Endodermal cell (in vitro differentiated cells): ENCODE measurements at regions not wholly inside any gene's neighbourhood (a gene's known extent, or its start where the extent isn't known, plus 50 kb on each side); places are given as distances from the start of the nearest gene placed in this dataset.

ENCODE experiments used
- DNase-seq: peaks from one replicate; pipeline ENCODE4 v3.0.0-alpha.2; 2017
- H3K27ac ChIP-seq: 2 replicates; pipeline ENCODE4 v1.5.1; 2013; ENCODE audit warnings: mild to moderate bottlenecking, low read depth, low read length, moderate library complexity
- H3K27me3 ChIP-seq: 2 replicates; pipeline ENCODE4 v1.6.1; 2013; ENCODE audit warnings: mild to moderate bottlenecking, low read length, moderate library complexity; ENCODE audit not compliant: insufficient read depth, control insufficient read depth, poor library complexity, severe bottlenecking
- H3K36me3 ChIP-seq: 2 replicates; pipeline ENCODE4 v1.7.0; 2013; ENCODE audit warnings: mild to moderate bottlenecking, low read length, moderate library complexity; ENCODE audit not compliant: control insufficient read depth, insufficient read depth
- H3K4me1 ChIP-seq: one replicate; pipeline ENCODE4 v1.7.0; 2013; ENCODE audit warnings: low read length; ENCODE audit not compliant: control insufficient read depth, insufficient read depth
- H3K4me3 ChIP-seq: 2 replicates; pipeline ENCODE4 v1.5.1; 2013; ENCODE audit warnings: mild to moderate bottlenecking, low read length, moderate library complexity
- H3K9ac ChIP-seq: 2 replicates; pipeline ENCODE4 v1.6.1; 2013; ENCODE audit warnings: mild to moderate bottlenecking, low read length, moderate library complexity; ENCODE audit not compliant: poor library complexity, severe bottlenecking; ENCODE audit errors: extremely low read depth
- H3K9me3 ChIP-seq: 2 replicates; pipeline ENCODE4 v1.6.1; 2013; ENCODE audit warnings: mild to moderate bottlenecking, low read length, moderate library complexity; ENCODE audit not compliant: control insufficient read depth
- H3K27ac Mint-ChIP-seq: 2 replicates; pipeline ENCODE4 v1.8.0; 2020; ENCODE audit warnings: mixed read lengths
- H3K27me3 Mint-ChIP-seq: 2 replicates; pipeline ENCODE4 v1.8.0; 2021; ENCODE audit warnings: mild to moderate bottlenecking, mixed read lengths; ENCODE audit not compliant: insufficient read depth
- H3K36me3 Mint-ChIP-seq: 2 replicates; pipeline ENCODE4 v1.8.0; 2020; ENCODE audit warnings: low read depth, mixed read lengths
- H3K4me1 Mint-ChIP-seq: 2 replicates; pipeline ENCODE4 v1.8.0; 2020; ENCODE audit warnings: mixed read lengths
- H3K4me3 Mint-ChIP-seq: 2 replicates; pipeline ENCODE4 v1.8.0; 2020; ENCODE audit warnings: mild to moderate bottlenecking, moderate library complexity, mixed read lengths
- H3K9me3 Mint-ChIP-seq: 2 replicates; pipeline ENCODE4 v1.8.0; 2020; ENCODE audit warnings: mild to moderate bottlenecking, mixed read lengths
- WGBS, 2 experiments: methylation state at CpG; one replicate each; pipeline versions ENCODE4 v1.1.5 to v1.1.7; 2013; ENCODE audit warnings: missing lambda C conversion rate in 2 of 2, mixed read lengths in 1 of 2; ENCODE audit not compliant: insufficient coverage in 1 of 2, insufficient read length in 1 of 2; 5-methylcytosine and 5-hydroxymethylcytosine counted together
- TF ChIP-seq, protein P1 (sequence below): fragments of 200-600 bp; sonication (generic); conservative IDR thresholded peaks from 2 replicates; pipeline ENCODE4 v1.5.0; 2021; ENCODE audit warnings: antibody characterized with exemption, mild to moderate bottlenecking

DNA sequence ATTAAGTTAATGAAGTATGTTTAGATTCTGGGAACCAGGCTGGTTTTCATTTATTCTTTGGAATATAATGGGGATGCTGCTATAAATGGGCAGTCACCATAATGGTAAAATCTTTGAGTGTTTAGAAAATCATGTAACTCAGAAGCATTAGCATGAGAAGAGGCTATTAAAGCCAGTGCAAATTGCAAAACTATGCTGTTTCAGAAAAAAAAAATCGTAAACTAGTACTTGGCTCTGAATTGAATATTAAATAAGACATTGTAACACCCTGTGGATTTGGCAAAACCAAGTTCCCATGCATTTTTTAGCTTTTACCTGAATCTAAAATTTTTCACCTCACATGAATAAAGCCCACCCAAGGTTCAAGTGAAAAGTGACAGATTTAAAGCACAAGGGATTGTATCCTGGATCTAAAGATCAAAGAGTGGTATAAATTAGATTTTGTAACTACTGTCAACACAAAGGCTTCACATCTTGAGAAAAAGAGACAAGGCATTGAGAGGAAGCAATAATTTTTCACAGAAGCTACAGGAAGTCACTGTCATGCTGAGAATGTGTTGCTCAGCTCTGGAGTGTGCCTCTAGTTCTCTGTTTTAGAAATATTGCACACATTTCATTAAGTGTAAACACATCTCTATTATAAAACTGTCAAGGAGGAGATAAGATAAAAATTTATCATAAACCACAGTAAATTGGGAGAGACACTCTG is 142.2 kb downstream of the ABCA8 start:
- H3K36me3 ChIP-seq, result no peaks in the 10 kb centered on the region
- H3K27me3 ChIP-seq, result no peaks in the 10 kb centered on the region
- peaks cover 11% of the 10 kb centered on the region for H3K9me3 ChIP-seq
- Mint-ChIP-seq H3K9me3 (peaks cover 13% of the 10 kb centered on the region), H3K27me3 (no peaks in the 10 kb centered on the region), H3K4me1 (no peaks in the 10 kb centered on the region), H3K27ac (no peak overlapping the region), H3K4me3 (no peak overlapping the region), H3K36me3 (no peaks in the 10 kb centered on the region)
- no peak overlapping the region for H3K4me3 ChIP-seq
- H3K4me1 ChIP-seq, result no peaks in the 10 kb centered on the region
- H3K9ac ChIP-seq, result no peak overlapping the region
- H3K27ac ChIP-seq, result peak overlapping the region; percentile 19
- DNase-seq, result no peak
- 87 to 100% methylated on average over 1 of the region's 1 CpG for WGBS, 2 experiments
- TF ChIP-seq, protein P1, sequence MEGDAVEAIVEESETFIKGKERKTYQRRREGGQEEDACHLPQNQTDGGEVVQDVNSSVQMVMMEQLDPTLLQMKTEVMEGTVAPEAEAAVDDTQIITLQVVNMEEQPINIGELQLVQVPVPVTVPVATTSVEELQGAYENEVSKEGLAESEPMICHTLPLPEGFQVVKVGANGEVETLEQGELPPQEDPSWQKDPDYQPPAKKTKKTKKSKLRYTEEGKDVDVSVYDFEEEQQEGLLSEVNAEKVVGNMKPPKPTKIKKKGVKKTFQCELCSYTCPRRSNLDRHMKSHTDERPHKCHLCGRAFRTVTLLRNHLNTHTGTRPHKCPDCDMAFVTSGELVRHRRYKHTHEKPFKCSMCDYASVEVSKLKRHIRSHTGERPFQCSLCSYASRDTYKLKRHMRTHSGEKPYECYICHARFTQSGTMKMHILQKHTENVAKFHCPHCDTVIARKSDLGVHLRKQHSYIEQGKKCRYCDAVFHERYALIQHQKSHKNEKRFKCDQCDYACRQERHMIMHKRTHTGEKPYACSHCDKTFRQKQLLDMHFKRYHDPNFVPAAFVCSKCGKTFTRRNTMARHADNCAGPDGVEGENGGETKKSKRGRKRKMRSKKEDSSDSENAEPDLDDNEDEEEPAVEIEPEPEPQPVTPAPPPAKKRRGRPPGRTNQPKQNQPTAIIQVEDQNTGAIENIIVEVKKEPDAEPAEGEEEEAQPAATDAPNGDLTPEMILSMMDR, result no peak

DNA sequence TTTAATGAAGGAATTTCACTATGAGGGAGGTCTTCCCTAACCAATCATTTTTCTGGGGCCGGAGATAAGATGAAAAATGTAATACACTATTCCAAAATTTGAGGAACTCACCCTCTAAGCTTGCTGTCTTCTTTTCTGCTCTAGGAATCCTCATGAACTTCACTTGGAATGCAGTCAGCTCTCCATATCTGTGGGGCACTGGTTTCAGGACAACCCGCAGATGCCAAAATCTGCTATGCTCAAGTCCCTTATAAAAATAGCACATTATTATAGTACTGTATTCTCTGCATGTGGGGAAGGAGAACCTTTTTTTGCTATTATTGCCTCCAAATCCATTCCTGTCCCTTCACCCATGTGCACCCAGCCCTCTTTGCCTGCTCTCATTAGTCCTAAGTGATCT is 146.0 kb downstream of the ABCA8 start:
- peaks cover 13% of the 10 kb centered on the region for H3K9me3 Mint-ChIP-seq
- TF ChIP-seq, protein P1, result no peak
- 100% methylated on average over 1 to 2 of the region's 2 CpGs for WGBS, 2 experiments
- H3K27me3 Mint-ChIP-seq, result no peaks in the 10 kb centered on the region
- H3K27me3 ChIP-seq, result no peaks in the 10 kb centered on the region
- H3K4me3 Mint-ChIP-seq, result no peak overlapping the region
- no peaks in the 10 kb centered on the region for H3K4me1 Mint-ChIP-seq
- H3K4me3 ChIP-seq, result no peak overlapping the region
- no peak overlapping the region for H3K27ac ChIP-seq
- DNase-seq, result no peak
- H3K27ac Mint-ChIP-seq, result no peak overlapping the region
- no peak overlapping the region for H3K9ac ChIP-seq
- no peaks in the 10 kb centered on the region for H3K36me3 Mint-ChIP-seq
- H3K4me1 ChIP-seq, result no peaks in the 10 kb centered on the region
- H3K36me3 ChIP-seq, result no peaks in the 10 kb centered on the region
- peaks cover 11% of the 10 kb centered on the region for H3K9me3 ChIP-seq

DNA sequence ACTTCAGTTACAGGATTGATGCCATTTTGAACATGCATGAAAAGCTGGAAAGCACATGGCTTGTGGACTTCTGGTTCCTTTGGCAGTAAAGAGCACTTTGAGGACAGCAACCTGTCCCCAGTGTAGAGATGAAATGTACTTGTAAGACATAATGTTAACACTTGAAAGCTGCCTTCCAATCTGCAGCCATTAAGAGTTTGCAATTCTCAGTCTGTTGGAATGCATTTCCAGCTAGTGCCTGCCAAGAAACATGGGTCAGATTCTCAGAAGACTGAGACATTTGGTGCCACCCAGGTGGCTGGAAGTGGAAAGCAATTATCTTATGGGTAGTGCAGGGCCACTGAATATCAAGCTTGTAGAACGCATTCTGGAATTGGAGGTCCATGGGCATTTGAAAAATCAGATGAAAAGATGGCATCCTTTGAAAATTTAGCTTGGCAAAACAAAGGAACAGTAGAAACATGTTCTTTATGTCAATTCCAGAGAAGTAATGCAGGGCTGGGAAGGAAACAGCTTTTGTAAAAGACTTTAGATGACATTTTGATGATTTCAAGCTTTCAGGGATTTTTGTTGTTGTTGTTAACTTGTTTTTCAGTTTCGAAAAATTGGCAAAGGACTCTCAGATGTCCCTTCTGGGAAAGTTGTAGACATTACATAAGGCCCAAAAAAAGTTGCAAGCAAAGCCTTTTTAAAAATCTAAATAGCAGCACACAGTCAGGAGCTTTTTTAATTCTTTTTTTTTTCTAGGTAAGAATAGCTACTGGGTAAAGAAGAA is 147.0 kb downstream of the ABCA8 start:
- Mint-ChIP-seq H3K27ac (no peak overlapping the region), H3K9me3 (peaks cover 13% of the 10 kb centered on the region), H3K36me3 (no peaks in the 10 kb centered on the region), H3K27me3 (no peaks in the 10 kb centered on the region), H3K4me3 (no peak overlapping the region), H3K4me1 (no peaks in the 10 kb centered on the region)
- Histone ChIP-seq H3K36me3 (no peaks in the 10 kb centered on the region), H3K4me1 (no peaks in the 10 kb centered on the region), H3K9me3 (peaks cover 11% of the 10 kb centered on the region), H3K27ac (no peak overlapping the region), H3K4me3 (no peak overlapping the region), H3K27me3 (no peaks in the 10 kb centered on the region), H3K9ac (no peak overlapping the region)
- no peak for DNase-seq
- TF ChIP-seq, protein P1, result no peak
- 91 to 94% methylated on average over 2 of the region's 2 CpGs for WGBS, 2 experiments
